Activated T-helper 2 cell treated with anti-CD3 and anti-CD28 coated beads, Interferon-gamma antibody, Interleukin-2, Interleukin-4, amounts not matched to agents 10 μg/mL and 5 μg/mL and 100 μg/mL, durations not matched to agents 14 hours and 24 hours and 36 hours (primary cell): ENCODE measurements at regions not wholly inside any gene's neighbourhood (a gene's known extent, or its start where the extent isn't known, plus 50 kb on each side); places are given as distances from the start of the nearest gene placed in this dataset.
"Not testable (repeated sequence)": the region's sequence is repeated elsewhere in the genome, so short reads cannot be mapped to it uniquely, and the experiment has no call there.

Source experiments
- DNase-seq: peaks from one replicate; pipeline ENCODE4 v3.0.0; 2021; ENCODE audit warnings: low spot score
- H3K27ac Mint-ChIP-seq: one replicate; pipeline ENCODE4 v1.8.0; 2021; ENCODE audit warnings: mixed read lengths
- H3K27me3 Mint-ChIP-seq: one replicate; pipeline ENCODE4 v1.8.0; 2021; ENCODE audit warnings: low read depth, mixed read lengths
- H3K36me3 Mint-ChIP-seq: one replicate; pipeline ENCODE4 v1.8.0; 2021; ENCODE audit warnings: low read depth, mixed read lengths
- H3K4me1 Mint-ChIP-seq: one replicate; pipeline ENCODE4 v1.8.0; 2021; ENCODE audit warnings: low read depth, mixed read lengths
- H3K4me3 Mint-ChIP-seq: one replicate; pipeline ENCODE4 v1.8.0; 2021; ENCODE audit warnings: low read depth, mild to moderate bottlenecking, moderate library complexity, mixed read lengths
- H3K9me3 Mint-ChIP-seq: one replicate; pipeline ENCODE4 v1.8.0; 2021; ENCODE audit warnings: mixed read lengths
- intact Hi-C: fragments of 100-400 bp; cut with micrococcal nuclease; formaldehyde crosslinking; loops from one replicate; pipeline ENCODE4 v1.15.1; 2023

DNA sequence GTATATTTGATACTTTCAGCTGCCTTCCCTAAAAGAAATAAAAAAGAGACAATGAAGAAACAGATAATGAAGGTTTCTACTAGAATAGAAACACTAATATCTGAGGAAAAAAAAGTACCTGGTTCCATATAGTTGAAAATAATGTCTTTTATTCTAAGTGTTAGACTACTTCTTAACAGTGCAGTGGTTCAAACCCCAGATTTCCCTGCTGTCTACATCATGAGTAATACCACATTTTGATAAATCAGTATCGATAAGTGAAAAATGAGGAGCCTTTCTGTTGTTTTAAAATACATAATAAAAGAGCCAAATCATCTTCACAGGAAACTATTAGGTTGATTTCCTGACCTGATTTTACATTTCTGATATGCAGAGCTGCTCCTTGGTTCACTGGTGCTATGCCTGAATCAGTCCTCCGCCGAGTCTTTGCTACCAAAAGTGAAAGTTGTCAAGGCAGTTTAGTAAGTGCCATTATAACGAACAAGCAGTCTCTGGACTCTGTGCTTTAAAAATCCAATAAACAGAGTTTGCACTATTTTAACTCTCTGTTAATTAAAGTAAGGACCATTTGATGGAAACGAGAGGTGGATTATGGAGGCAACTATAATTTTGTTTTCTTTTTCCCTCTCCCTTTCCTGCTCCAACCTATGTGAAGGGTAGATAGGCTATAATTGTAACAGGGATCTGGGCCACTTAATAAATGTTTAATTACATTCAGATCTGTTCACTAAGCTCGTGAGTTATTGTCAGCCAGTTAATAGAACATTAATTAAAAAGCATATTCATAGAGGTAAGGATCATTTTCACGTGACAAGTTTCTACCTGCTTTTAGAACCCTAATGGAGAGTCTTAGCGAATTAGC lies 724.5 kb upstream of the RAG2 start:
- no peak for DNase-seq
- H3K27me3 Mint-ChIP-seq = no peaks in the 10 kb centered on the region
- intact Hi-C loops = no loop called here
- H3K9me3 Mint-ChIP-seq = peaks cover 24% of the 10 kb centered on the region
- H3K27ac Mint-ChIP-seq = no peak overlapping the region
- no peaks in the 10 kb centered on the region for H3K36me3 Mint-ChIP-seq
- H3K4me3 Mint-ChIP-seq = no peak overlapping the region
- H3K4me1 Mint-ChIP-seq = no peaks in the 10 kb centered on the region

DNA sequence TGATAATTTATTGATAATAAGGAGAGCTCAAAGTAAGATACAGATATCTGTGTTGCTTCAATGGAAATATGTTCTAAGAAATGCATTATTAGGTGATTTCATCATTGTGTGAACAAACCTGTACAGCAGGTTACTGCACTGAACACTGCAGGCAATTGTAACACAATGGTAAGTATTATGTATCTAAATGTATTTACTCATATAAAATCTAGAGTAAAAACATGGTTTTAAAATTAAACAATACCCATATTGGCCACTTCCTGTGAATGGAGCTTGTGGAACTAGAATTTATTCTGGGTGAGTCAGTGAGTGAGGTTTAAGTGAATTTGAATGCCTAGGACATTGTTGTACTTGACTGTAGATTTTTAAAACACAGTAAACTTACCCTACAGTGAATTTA lies 722.9 kb upstream of the RAG2 start:
- Mint-ChIP-seq H3K36me3 (no peaks in the 10 kb centered on the region), H3K27me3 (no peaks in the 10 kb centered on the region), H3K4me1 (no peaks in the 10 kb centered on the region), H3K9me3 (peaks cover 20% of the 10 kb centered on the region), H3K4me3 (no peak overlapping the region), H3K27ac (no peak overlapping the region)
- intact Hi-C loops = no loop called here
- DNase-seq = no peak

DNA sequence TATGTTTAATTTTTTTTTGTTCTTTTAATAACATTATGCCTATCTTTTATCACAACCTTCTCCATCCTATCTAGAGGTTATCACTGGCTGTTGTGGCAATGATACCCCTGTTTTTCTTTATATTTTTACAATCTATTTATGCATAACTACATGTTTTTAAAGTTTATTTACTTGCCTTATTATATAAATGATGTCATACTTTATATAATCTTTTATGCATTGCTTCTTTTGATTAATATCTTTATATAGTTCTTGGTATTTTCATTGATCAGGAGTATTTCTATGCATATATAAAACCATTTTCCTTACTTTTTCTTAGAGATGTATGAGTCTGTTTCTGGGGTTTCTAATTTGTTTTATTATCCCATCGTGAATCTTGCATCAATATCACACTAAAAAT lies 719.8 kb upstream of the RAG2 start:
- intact Hi-C loops = no loop called here
- Mint-ChIP-seq H3K9me3 (peaks cover 30% of the 10 kb centered on the region), H3K27me3 (no peaks in the 10 kb centered on the region)

DNA sequence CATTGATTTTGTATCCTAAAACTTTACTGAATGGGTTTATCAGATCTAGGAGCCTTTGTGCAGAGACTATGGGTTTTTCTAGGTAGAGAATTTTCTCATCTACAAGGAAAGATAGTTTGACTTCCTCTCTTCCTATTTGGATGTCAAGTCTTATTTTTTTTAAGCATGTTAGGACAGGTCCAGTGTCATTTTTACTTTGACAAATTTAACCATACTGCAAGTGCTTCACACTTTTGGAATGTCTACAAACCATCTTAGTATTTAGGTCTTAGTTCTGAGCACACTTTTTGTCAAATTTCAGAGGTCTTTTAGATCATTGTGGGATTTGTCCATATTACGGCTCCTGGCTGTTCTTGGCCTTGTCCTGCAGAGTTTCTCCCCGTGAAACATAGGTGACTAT lies 715.2 kb upstream of the RAG2 start:
- intact Hi-C loops = no loop called here
- H3K27ac Mint-ChIP-seq = no peak overlapping the region
- H3K27me3 Mint-ChIP-seq = no peaks in the 10 kb centered on the region
- DNase-seq = no peak
- no peaks in the 10 kb centered on the region for H3K36me3 Mint-ChIP-seq
- H3K9me3 Mint-ChIP-seq = peaks cover 29% of the 10 kb centered on the region
- no peak overlapping the region for H3K4me3 Mint-ChIP-seq
- H3K4me1 Mint-ChIP-seq = no peaks in the 10 kb centered on the region

More for the DNA sequence above, 719.8 kb upstream of the RAG2 start:
- H3K4me3 Mint-ChIP-seq = no peak overlapping the region
- H3K4me1 Mint-ChIP-seq = no peaks in the 10 kb centered on the region
- no peak overlapping the region for H3K27ac Mint-ChIP-seq
- no peak for DNase-seq
- H3K36me3 Mint-ChIP-seq = no peaks in the 10 kb centered on the region

DNA sequence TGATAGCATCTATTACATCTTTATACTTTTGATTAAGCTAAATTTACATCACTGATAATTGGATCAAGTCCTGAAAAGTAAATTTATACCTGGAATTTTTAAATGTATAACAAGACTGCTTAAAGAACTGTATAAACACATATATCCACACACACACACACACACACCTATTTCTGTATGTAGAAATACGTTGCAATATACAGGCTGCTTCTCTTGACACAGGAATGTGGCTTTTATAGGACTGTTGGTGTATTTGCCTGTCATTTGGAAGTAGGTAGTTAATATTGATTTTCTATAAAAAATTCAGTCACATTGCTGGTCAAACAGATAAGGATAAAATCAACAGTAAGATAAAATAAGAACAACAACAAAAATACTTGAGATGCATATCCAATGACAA lies 708.5 kb upstream of the RAG2 start:
- Mint-ChIP-seq H3K4me1 (no peaks in the 10 kb centered on the region), H3K36me3 (no peaks in the 10 kb centered on the region), H3K9me3 (peaks cover 36% of the 10 kb centered on the region), H3K27me3 (no peaks in the 10 kb centered on the region), H3K27ac (no peak overlapping the region), H3K4me3 (no peak overlapping the region)
- DNase-seq = no peak
- intact Hi-C loops = no loop called here

DNA sequence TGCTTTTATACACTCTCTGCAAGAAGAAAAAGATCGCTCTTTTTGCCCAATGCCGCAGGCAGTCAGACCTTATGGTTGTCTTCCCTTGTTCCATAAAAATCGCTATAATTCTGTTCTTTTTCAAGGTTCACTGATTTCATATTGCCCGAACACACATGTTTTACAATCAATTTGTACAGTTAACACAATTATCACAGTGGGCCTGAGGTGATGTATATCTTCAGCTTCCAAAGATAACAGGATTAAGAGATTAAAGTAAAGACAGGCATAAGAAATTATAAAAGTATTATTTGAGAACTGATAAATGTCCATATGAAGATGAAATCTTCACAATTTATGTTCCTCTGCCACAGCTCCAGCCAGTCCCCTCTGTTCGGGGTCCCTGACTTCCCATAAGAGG lies 703.4 kb upstream of the RAG2 start:
- H3K27ac Mint-ChIP-seq, H3K4me1 Mint-ChIP-seq: not testable (repeated sequence)

GRCh38 chr11:37298173-37298572 lies 700.1 kb upstream of the RAG2 start:
- Mint-ChIP-seq H3K9me3 (peaks cover 67% of the 10 kb centered on the region), H3K27me3 (no peaks in the 10 kb centered on the region)
- intact Hi-C loops = no loop called here

More for the DNA sequence above, 703.4 kb upstream of the RAG2 start:
- intact Hi-C loops, DNase-seq, H3K36me3 Mint-ChIP-seq, H3K27me3 Mint-ChIP-seq, H3K4me3 Mint-ChIP-seq: not testable (repeated sequence)
- peaks cover 63% of the 10 kb centered on the region for H3K9me3 Mint-ChIP-seq

DNA sequence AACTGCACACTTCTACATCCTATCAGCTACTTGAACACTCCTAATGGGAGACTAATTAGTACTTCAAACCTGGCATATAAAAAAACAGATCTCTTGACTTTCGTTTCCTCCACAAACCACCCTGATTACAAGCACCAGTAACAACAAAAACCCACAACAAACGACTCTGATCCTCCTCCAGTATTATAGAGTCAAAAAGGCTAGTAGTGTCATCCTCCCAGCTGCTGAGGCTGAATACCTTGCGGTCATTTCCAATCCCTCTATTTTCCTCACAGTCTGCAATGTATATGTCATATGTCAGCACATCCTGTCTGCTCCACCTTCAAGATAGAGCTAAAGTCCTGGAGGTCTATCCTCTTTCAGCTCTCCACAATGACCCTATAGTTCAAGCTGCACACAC lies 688.9 kb upstream of the RAG2 start:
- Mint-ChIP-seq H3K9me3 (peaks cover 43% of the 10 kb centered on the region), H3K4me1 (no peaks in the 10 kb centered on the region), H3K4me3 (no peak overlapping the region), H3K27me3 (no peaks in the 10 kb centered on the region), H3K27ac (no peak overlapping the region), H3K36me3 (no peaks in the 10 kb centered on the region)
- intact Hi-C loops = no loop called here
- no peak for DNase-seq

More at GRCh38 chr11:37298173-37298572, 700.1 kb upstream of the RAG2 start:
- no peak for DNase-seq
- H3K27ac Mint-ChIP-seq = no peak overlapping the region
- H3K4me1 Mint-ChIP-seq = no peaks in the 10 kb centered on the region
- no peaks in the 10 kb centered on the region for H3K36me3 Mint-ChIP-seq
- no peak overlapping the region for H3K4me3 Mint-ChIP-seq

DNA sequence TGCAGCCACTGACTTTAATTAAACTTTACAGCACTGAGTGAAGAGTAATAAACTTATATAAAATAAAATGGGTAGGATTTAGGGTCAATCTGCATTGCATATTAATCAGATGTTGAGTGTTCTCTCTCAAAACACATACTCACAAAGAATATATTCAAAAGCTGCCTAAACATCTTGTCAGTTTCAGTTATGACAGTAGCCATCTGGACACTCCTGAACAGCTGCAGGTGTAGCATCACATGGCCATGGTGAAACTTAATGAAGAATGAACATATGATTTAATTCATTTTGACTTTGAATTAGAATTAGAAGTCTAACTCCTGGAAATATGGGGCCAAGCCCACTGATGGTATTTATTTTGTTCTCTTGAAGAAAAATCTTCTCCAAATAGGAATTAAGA lies 684.3 kb upstream of the RAG2 start:
- H3K27me3 Mint-ChIP-seq = no peaks in the 10 kb centered on the region
- H3K36me3 Mint-ChIP-seq = no peaks in the 10 kb centered on the region
- no peaks in the 10 kb centered on the region for H3K4me1 Mint-ChIP-seq
- no peak for DNase-seq
- no peak overlapping the region for H3K27ac Mint-ChIP-seq
- intact Hi-C loops = no loop called here
- H3K9me3 Mint-ChIP-seq = peaks cover 34% of the 10 kb centered on the region
- H3K4me3 Mint-ChIP-seq = no peak overlapping the region

DNA sequence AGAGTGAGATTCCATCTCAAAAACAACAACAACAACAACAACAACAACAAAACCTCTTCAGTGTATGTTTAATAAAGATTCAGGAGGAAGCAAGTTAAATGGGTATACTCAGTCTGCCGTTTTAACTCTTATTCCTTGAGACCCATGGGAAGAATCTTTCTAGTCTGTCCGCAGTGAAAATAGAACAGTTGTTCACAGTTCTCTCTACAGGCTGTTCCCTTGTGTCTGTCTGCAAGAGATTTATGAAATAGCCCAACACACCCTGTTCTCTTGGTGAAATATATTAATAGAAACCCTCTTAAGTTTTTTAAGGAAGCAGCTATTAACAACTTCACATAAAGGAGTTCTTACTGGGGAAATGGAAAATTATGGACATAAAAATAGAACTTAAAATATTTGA lies 682.2 kb upstream of the RAG2 start:
- intact Hi-C loops = no loop called here
- no peak for DNase-seq
- Mint-ChIP-seq H3K27me3 (no peaks in the 10 kb centered on the region), H3K4me1 (no peaks in the 10 kb centered on the region), H3K9me3 (peaks cover 27% of the 10 kb centered on the region), H3K36me3 (no peaks in the 10 kb centered on the region), H3K4me3 (no peak overlapping the region), H3K27ac (no peak overlapping the region)

DNA sequence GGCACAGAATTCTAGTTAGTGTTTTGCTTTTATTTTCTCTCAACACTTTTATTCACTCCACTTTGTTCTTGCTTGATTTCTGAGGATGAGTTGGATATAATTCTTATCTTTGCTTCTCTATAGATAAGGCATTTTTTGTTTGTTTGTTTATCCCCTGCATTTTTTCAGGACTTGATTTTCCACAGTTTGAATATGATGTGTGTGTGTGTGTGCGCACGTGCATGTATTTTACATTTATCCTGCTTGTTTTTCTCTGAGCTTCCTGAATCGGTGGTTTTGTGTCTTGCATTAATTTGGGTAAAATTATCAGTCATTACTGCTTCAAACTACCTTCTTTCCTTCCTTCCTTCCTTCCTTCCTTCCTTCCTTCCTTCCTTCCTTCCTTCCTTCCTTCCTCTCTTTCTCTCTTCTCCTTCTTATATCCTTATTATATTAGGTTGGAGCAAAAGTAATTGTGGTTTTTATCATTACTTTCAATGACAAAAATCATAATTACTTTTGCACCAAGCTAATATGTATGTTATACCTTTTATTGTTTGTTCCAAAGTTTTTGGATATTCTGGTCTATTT lies 679.9 kb upstream of the RAG2 start:
- Mint-ChIP-seq H3K9me3 (peaks cover 24% of the 10 kb centered on the region), H3K4me3 (no peak overlapping the region), H3K27me3 (no peaks in the 10 kb centered on the region), H3K27ac (no peak overlapping the region), H3K4me1 (no peaks in the 10 kb centered on the region), H3K36me3 (no peaks in the 10 kb centered on the region)
- intact Hi-C loops = no loop called here
- no peak for DNase-seq

DNA sequence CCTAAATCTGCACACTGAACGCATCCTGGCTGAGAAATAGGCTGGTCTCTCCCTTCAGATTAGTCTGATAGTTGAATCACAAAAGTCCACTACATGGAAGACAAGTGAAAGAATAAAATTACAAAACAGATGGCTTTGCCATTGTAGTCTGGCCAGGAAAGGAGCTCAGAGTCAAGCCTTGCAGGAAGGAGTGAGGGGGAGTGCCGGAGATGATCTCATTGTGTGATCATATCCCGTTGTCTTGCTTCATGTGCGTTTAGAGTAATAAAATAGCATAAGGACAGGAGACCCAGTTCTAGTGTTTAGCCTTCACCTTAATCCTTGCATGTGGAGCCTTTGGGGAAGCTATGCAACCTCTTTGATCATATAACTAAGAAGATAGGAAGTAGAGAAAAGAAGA lies 666.7 kb upstream of the RAG2 start:
- no peaks in the 10 kb centered on the region for H3K27me3 Mint-ChIP-seq

GRCh38 chr11:37264060-37264459 lies 666.0 kb upstream of the RAG2 start:
- no peak overlapping the region for H3K4me3 Mint-ChIP-seq
- H3K4me1 Mint-ChIP-seq = no peaks in the 10 kb centered on the region
- H3K27me3 Mint-ChIP-seq = no peaks in the 10 kb centered on the region
- intact Hi-C loops = no loop called here
- no peak for DNase-seq
- peaks cover 28% of the 10 kb centered on the region for H3K9me3 Mint-ChIP-seq
- no peak overlapping the region for H3K27ac Mint-ChIP-seq
- H3K36me3 Mint-ChIP-seq = no peaks in the 10 kb centered on the region

More for the DNA sequence above, 666.7 kb upstream of the RAG2 start:
- Mint-ChIP-seq H3K4me1 (no peaks in the 10 kb centered on the region), H3K36me3 (no peaks in the 10 kb centered on the region), H3K9me3 (peaks cover 24% of the 10 kb centered on the region), H3K4me3 (no peak overlapping the region), H3K27ac (no peak overlapping the region)
- intact Hi-C loops = no loop called here
- no peak for DNase-seq
